CD4-positive, alpha-beta T cell treated with Interleukin-17A for 4 hours (primary cell): ENCODE measurements at regions not wholly inside any gene's neighbourhood (a gene's known extent, or its start where the extent isn't known, plus 50 kb on each side); places are given as distances from the start of the nearest gene placed in this dataset.

Experiments used
- DNase-seq: peaks from one replicate; pipeline ENCODE4 v3.0.0-alpha.2; 2020; ENCODE audit warnings: mixed read lengths

GRCh38 chr13:48761256-48761655 lies 107.5 kb downstream of the CYSLTR2 start:
- DNase-seq, result no peak

GRCh38 chr13:48769107-48769704 lies 115.5 kb downstream of the CYSLTR2 start:
- peak; percentile 85 for DNase-seq

- no peak for DNase-seq
Observed at GRCh38 chr13:48770372-48770771, 116.6 kb downstream of the CYSLTR2 start.

GRCh38 chr13:48772908-48773307 lies 119.2 kb downstream of the CYSLTR2 start:
- no peak for DNase-seq

- no peak for DNase-seq
Observed at GRCh38 chr13:48773531-48774275, 120.0 kb downstream of the CYSLTR2 start.

- DNase-seq, result no peak
Observed at GRCh38 chr13:48775285-48775684, 121.6 kb downstream of the CYSLTR2 start.

- no peak for DNase-seq
Observed at GRCh38 chr13:48775804-48776203, 122.1 kb downstream of the CYSLTR2 start.

GRCh38 chr13:48776401-48776800 lies 122.7 kb downstream of the CYSLTR2 start:
- DNase-seq, result no peak

- DNase-seq, result no peak
Observed at GRCh38 chr13:48778610-48779009, 124.9 kb downstream of the CYSLTR2 start.

- no peak for DNase-seq
Observed at GRCh38 chr13:48780713-48781341, 127.1 kb downstream of the CYSLTR2 start.

GRCh38 chr13:48782429-48782840 lies 128.7 kb downstream of the CYSLTR2 start:
- DNase-seq, result no peak

GRCh38 chr13:48783181-48783630 lies 129.5 kb downstream of the CYSLTR2 start:
- DNase-seq, result no peak

- DNase-seq, result no peak
Observed at GRCh38 chr13:48783695-48784230, 130.0 kb downstream of the CYSLTR2 start.

- no peak for DNase-seq
Observed at GRCh38 chr13:48784916-48785548, 131.3 kb downstream of the CYSLTR2 start.

- no peak for DNase-seq
Observed at GRCh38 chr13:48790199-48790598, 136.5 kb downstream of the CYSLTR2 start.

- DNase-seq, result no peak
Observed at GRCh38 chr13:48790966-48791365, 137.2 kb downstream of the CYSLTR2 start.

- no peak for DNase-seq
Observed at GRCh38 chr13:48797127-48797526, 143.4 kb downstream of the CYSLTR2 start.

GRCh38 chr13:48797761-48798160 lies 144.0 kb downstream of the CYSLTR2 start:
- DNase-seq, result no peak

GRCh38 chr13:48798180-48798579 lies 144.5 kb downstream of the CYSLTR2 start:
- DNase-seq, result no peak

- no peak for DNase-seq
Observed at GRCh38 chr13:48801255-48801654, 147.5 kb downstream of the CYSLTR2 start.

- no peak for DNase-seq
Observed at GRCh38 chr13:48804821-48805601, 151.3 kb downstream of the CYSLTR2 start.

GRCh38 chr13:48806522-48806921 lies 152.8 kb downstream of the CYSLTR2 start:
- no peak for DNase-seq
